Stomach (tissue), 8 donors: ENCODE measurements at regions not wholly inside any gene's neighbourhood (a gene's known extent, or its start where the extent isn't known, plus 50 kb on each side); places are given as distances from the start of the nearest gene placed in this dataset.

ENCODE experiments used
- DNase-seq, 2 donors: peaks; one replicate each; pipeline versions ENCODE4 v3.0.0 to v3.0.0-alpha.2; 2013 to 2019
- H3K27ac ChIP-seq, 5 donors: fragments of 200-600 bp in 4 of 5; sonication (generic) in 4 of 5; one replicate each; pipeline ENCODE4 v1.5.1; 2013 to 2019; ENCODE audit warnings: mild to moderate bottlenecking in 1 of 5, moderate library complexity in 1 of 5
- H3K27me3 ChIP-seq, 3 donors: fragments of 200-600 bp; sonication (generic); one replicate each; pipeline ENCODE4 v1.5.1; 2017 to 2019; ENCODE audit warnings: mixed run types in 1 of 3
- H3K36me3 ChIP-seq, 4 donors: fragments of 200-600 bp; sonication (generic); 1 replicate in 3 of 4; 2 replicates in 1 of 4; pipeline ENCODE4 v1.5.1; 2016 to 2019
- H3K4me1 ChIP-seq, 4 donors: fragments of 200-600 bp; sonication (generic); one replicate each; pipeline ENCODE4 v1.5.1; 2016 to 2019
- H3K4me3 ChIP-seq, 4 donors: fragments of 200-600 bp; sonication (generic) in 3 of 4; one replicate each; pipeline ENCODE4 v1.5.1; 2016 to 2019; ENCODE audit warnings: mild to moderate bottlenecking in 1 of 4
- H3K9me3 ChIP-seq, 4 donors: fragments of 200-600 bp; sonication (generic); one replicate each; pipeline ENCODE4 v1.5.1; 2016 to 2019
- CTCF ChIP-seq, 7 experiments: fragments of 450-650 bp in 4 of 7; fragments of 200-600 bp in 3 of 7; sonication (generic) in 3 of 7; IDR thresholded peaks; one replicate each; pipeline ENCODE4 v1.5.1; 2016 to 2019; ENCODE audit warnings: antibody characterized with exemption in 7 of 7, control low read depth in 2 of 7, mild to moderate bottlenecking in 1 of 7
- EP300 ChIP-seq: sonication (generic); formaldehyde crosslinking; IDR thresholded peaks from one replicate; pipeline ENCODE4 v1.6.1; 2017; ENCODE audit warnings: antibody characterized with exemption
- POLR2A ChIP-seq, 4 donors: fragments of 450-650 bp; IDR thresholded peaks; one replicate each; pipeline ENCODE4 v1.6.1; 2016; ENCODE audit warnings: antibody characterized with exemption in 4 of 4, control low read depth in 2 of 4, mild to moderate bottlenecking in 1 of 4, moderate library complexity in 1 of 4
- POLR2AphosphoS5 ChIP-seq, 3 donors: sonication (generic); formaldehyde crosslinking; IDR thresholded peaks; one replicate each; pipeline ENCODE4 v1.6.1; 2016; ENCODE audit warnings: antibody characterized with exemption in 3 of 3
- WGBS, 5 donors: extraction: QIAGEN DNeasy Blood & Tissue Kit in 3 of 5; methylation state at CpG; one replicate each; pipeline versions ENCODE4 v1.1.5 to v1.1.7; 2013 to 2018; 5-methylcytosine and 5-hydroxymethylcytosine counted together
- intact Hi-C: fragments of 100-400 bp; cut with DNase I; formaldehyde crosslinking; loops from one replicate; pipeline ENCODE4 v1.15.1; 2023; ENCODE audit warnings: low total_unique reads
- donor health status: healthy with polysubstance abuse.
- donor health status: Bipolar disorder and iron deficiency.
- donor health status: healthy.

- DNase-seq: no peak
Measured at GRCh38 chr16:29308644-29309546, 97.6 kb downstream of the NPIPB11 start.

GRCh38 chr16:29307598-29308507 is 98.7 kb downstream of the NPIPB11 start:
- H3K4me1 ChIP-seq: peaks cover 27 to 51% (median 43%) of the 10 kb centered on the region in 4 donors
- DNase-seq: peak in 1 of 2 donors; percentile 62
- intact Hi-C loops: no loop called here
- TF ChIP-seq POLR2A (IDR thresholded peaks at IDR 0.05) (no peak), POLR2AphosphoS5 (IDR thresholded peaks at IDR 0.05) (no peak), EP300 (no peak), CTCF (IDR thresholded peaks at IDR 0.05) (no peak)
- peak overlapping the region in 1 of 5 donors; percentile 3 for H3K27ac ChIP-seq
- no peaks in the 10 kb centered on the region for H3K27me3 ChIP-seq
- 43 to 66% (median 43%) methylated on average over 12 to 19 of the region's 19 CpGs for WGBS, 5 donors
- no peak overlapping the region for H3K4me3 ChIP-seq
- H3K36me3 ChIP-seq: peaks cover 0 to 10% (median 9%) of the 10 kb centered on the region in 4 donors
- H3K9me3 ChIP-seq: no peaks in the 10 kb centered on the region

More at GRCh38 chr16:29308644-29309546, 97.6 kb downstream of the NPIPB11 start:
- no peak for TF ChIP-seq EP300
- no peak for TF ChIP-seq CTCF (IDR thresholded peaks at IDR 0.05)
- no peak for TF ChIP-seq POLR2A (IDR thresholded peaks at IDR 0.05)
- no peak for TF ChIP-seq POLR2AphosphoS5 (IDR thresholded peaks at IDR 0.05)
- H3K36me3 ChIP-seq: peaks cover 0 to 7% (median 6%) of the 10 kb centered on the region in 4 donors
- H3K27ac ChIP-seq: no peak overlapping the region
- WGBS, 5 donors: 78 to 91% (median 82%) methylated on average over 19 to 20 of the region's 20 CpGs
- peaks cover 27 to 51% (median 43%) of the 10 kb centered on the region in 4 donors for H3K4me1 ChIP-seq
- intact Hi-C loops: no loop called here
- no peaks in the 10 kb centered on the region for H3K27me3 ChIP-seq
- H3K9me3 ChIP-seq: no peaks in the 10 kb centered on the region
- H3K4me3 ChIP-seq: no peak overlapping the region

GRCh38 chr16:29306943-29307597 is 99.4 kb downstream of the NPIPB11 start:
- DNase-seq: no peak
- WGBS, 5 donors: 74 to 85% (median 80%) methylated on average over 10 of the region's 10 CpGs

More at GRCh38 chr16:29306943-29307597, 99.4 kb downstream of the NPIPB11 start:
- H3K4me3 ChIP-seq: no peak overlapping the region
- no peak for TF ChIP-seq CTCF (IDR thresholded peaks at IDR 0.05)
- TF ChIP-seq POLR2A (IDR thresholded peaks at IDR 0.05): no peak
- TF ChIP-seq EP300: no peak
- no peak for TF ChIP-seq POLR2AphosphoS5 (IDR thresholded peaks at IDR 0.05)
- H3K4me1 ChIP-seq: peaks cover 27 to 50% (median 43%) of the 10 kb centered on the region in 4 donors
- peak overlapping the region in 1 of 5 donors; percentile 3 for H3K27ac ChIP-seq
- no peaks in the 10 kb centered on the region for H3K9me3 ChIP-seq
- H3K36me3 ChIP-seq: peaks cover 0 to 16% (median 13%) of the 10 kb centered on the region in 4 donors
- H3K27me3 ChIP-seq: no peaks in the 10 kb centered on the region
- intact Hi-C loops: no loop called here
